ENCODE measurements at regions not wholly inside any gene's neighbourhood (a gene's known extent, or its start where the extent isn't known, plus 50 kb on each side); places are given as distances from the start of the nearest gene placed in this dataset.

- TF ChIP-seq ESRRA (CRISPR knock-in tag; IDR thresholded peaks at IDR 0.05; ENCODE audit: borderline replicate concordance) (no peak), IRF2 (CRISPR knock-in tag; IDR thresholded peaks at IDR 0.05; ENCODE audit: borderline replicate concordance, low read depth) (no peak), RORB (CRISPR knock-in tag; IDR thresholded peaks at IDR 0.05) (no peak), SMAD4 (CRISPR knock-in tag; IDR thresholded peaks at IDR 0.05) (no peak), NFYB (CRISPR knock-in tag; conservative IDR thresholded peaks at IDR 0.05; ENCODE audit: low read depth) (no peak), GABPB1 (CRISPR knock-in tag; IDR thresholded peaks at IDR 0.05) (no peak), ZNF416 (CRISPR knock-in tag; IDR thresholded peaks at IDR 0.05) (no peak), PRRX2 (CRISPR knock-in tag; IDR thresholded peaks at IDR 0.05) (no peak), NR1H2 (CRISPR knock-in tag; IDR thresholded peaks at IDR 0.05) (no peak), ZSCAN18 (CRISPR knock-in tag; IDR thresholded peaks at IDR 0.05) (no peak), JUN (CRISPR knock-in tag; IDR thresholded peaks at IDR 0.05) (no peak), GRHL2 (CRISPR knock-in tag; IDR thresholded peaks at IDR 0.05; ENCODE audit: insufficient replicate concordance, severe bottlenecking) (no peak), ZNF121 (CRISPR knock-in tag; IDR thresholded peaks at IDR 0.05) (no peak), ARID4B (CRISPR knock-in tag; IDR thresholded peaks at IDR 0.05; ENCODE audit: borderline replicate concordance) (no peak), CDX4 (CRISPR knock-in tag; IDR thresholded peaks at IDR 0.05; ENCODE audit: borderline replicate concordance) (no peak), ATF3 (CRISPR knock-in tag; conservative IDR thresholded peaks at IDR 0.05) (no peak), ATF2 (CRISPR knock-in tag; IDR thresholded peaks at IDR 0.05; ENCODE audit: borderline replicate concordance, low read depth) (no peak), ERG (CRISPR knock-in tag; IDR thresholded peaks at IDR 0.05) (no peak), ZNF138 (CRISPR knock-in tag; conservative IDR thresholded peaks at IDR 0.05) (no peak)
- Mint-ChIP-seq H3K4me1 (no peaks in the 10 kb centered on the region), H3K9me3 (peaks cover 21% of the 10 kb centered on the region), H3K27me3 (ENCODE audit: low read depth) (no peaks in the 10 kb centered on the region), H3K4me3 (no peak overlapping the region), H3K36me3 (0 out of 2 replicates have a peak, but pooled peaks cover 4% of the 10 kb centered on the region), H3K27ac (no peak overlapping the region)
- DNase-seq (ENCODE audit: low spot score) (no peak), ATAC-seq (no peak)
- ChIA-PET POLR2A (interaction anchor here (0.6 kb wide), 1 partner anchor 255 kb away, joined by 4 read pairs; no protein-coding TSS in a partner anchor), CTCF (no interaction called here)
Observed at GRCh38 chr3:4042070-4042469, 242.8 kb downstream of the LRRN1 start.
